ENCODE measurements at regions not wholly inside any gene's neighbourhood (a gene's known extent, or its start where the extent isn't known, plus 50 kb on each side); places are given as distances from the start of the nearest gene placed in this dataset.

DNA sequence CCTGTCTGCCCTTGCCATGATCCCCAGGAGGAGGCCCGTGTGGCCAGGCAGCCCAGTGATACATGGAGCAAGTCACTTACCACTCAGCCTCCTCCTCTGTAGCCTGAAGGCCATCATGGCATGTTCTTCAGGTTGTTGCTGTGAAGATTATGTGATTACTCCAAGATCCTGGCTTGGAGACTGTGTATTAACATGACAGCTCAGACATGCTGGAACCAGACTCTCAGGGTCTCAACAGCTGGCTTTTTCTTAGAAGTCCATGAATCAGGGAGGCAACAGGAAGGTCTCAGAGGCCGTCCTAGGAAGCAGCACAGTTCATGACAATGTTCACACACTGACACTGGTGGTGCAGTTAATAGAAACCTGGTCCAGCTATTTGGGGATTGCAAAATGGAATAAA, 158.6 kb upstream of the TWIST2 start:
- POLR2A ChIA-PET: no interaction called here
- H3K4me1 ChIP-seq (ENCODE audit: control insufficient read depth, insufficient read depth, low read length): peaks cover 5% of the 10 kb centered on the region; the same call in 1 of the 2 replicates
- ATAC-seq: no peak
- no peak overlapping the region for H3K4me3 ChIP-seq (ENCODE audit: low read depth in 2 of 2, low read length in 2 of 2)
- no peaks in the 10 kb centered on the region for H3K27me3 ChIP-seq (ENCODE audit: control insufficient read depth, insufficient read depth, low read length)
- DNase-seq (ENCODE audit: low read depth, low spot score): no peak
- no peak overlapping the region for H3K27ac ChIP-seq (ENCODE audit: low read length)
- CTCF ChIA-PET: no interaction called here
- intact Hi-C loops (cut with micrococcal nuclease; ENCODE audit: unreplicated experiment): no loop called here
- no TSS peak for BruUV-seq (replicated peaks)
- TF ChIP-seq TCF7L2 (IDR thresholded peaks at IDR 0.05; ENCODE audit: low read depth, low read length): no peak
- TF ChIP-seq POLR2AphosphoS5 (IDR thresholded peaks at IDR 0.05; ENCODE audit: low read depth, low read length): no peak
- TF ChIP-seq, protein P1, sequence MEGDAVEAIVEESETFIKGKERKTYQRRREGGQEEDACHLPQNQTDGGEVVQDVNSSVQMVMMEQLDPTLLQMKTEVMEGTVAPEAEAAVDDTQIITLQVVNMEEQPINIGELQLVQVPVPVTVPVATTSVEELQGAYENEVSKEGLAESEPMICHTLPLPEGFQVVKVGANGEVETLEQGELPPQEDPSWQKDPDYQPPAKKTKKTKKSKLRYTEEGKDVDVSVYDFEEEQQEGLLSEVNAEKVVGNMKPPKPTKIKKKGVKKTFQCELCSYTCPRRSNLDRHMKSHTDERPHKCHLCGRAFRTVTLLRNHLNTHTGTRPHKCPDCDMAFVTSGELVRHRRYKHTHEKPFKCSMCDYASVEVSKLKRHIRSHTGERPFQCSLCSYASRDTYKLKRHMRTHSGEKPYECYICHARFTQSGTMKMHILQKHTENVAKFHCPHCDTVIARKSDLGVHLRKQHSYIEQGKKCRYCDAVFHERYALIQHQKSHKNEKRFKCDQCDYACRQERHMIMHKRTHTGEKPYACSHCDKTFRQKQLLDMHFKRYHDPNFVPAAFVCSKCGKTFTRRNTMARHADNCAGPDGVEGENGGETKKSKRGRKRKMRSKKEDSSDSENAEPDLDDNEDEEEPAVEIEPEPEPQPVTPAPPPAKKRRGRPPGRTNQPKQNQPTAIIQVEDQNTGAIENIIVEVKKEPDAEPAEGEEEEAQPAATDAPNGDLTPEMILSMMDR (IDR thresholded peaks at IDR 0.05): no peak
- TF ChIP-seq SIN3A (IDR thresholded peaks at IDR 0.05; ENCODE audit: borderline replicate concordance, insufficient read depth, low read depth, low read length): no peak
- TF ChIP-seq, protein P2, sequence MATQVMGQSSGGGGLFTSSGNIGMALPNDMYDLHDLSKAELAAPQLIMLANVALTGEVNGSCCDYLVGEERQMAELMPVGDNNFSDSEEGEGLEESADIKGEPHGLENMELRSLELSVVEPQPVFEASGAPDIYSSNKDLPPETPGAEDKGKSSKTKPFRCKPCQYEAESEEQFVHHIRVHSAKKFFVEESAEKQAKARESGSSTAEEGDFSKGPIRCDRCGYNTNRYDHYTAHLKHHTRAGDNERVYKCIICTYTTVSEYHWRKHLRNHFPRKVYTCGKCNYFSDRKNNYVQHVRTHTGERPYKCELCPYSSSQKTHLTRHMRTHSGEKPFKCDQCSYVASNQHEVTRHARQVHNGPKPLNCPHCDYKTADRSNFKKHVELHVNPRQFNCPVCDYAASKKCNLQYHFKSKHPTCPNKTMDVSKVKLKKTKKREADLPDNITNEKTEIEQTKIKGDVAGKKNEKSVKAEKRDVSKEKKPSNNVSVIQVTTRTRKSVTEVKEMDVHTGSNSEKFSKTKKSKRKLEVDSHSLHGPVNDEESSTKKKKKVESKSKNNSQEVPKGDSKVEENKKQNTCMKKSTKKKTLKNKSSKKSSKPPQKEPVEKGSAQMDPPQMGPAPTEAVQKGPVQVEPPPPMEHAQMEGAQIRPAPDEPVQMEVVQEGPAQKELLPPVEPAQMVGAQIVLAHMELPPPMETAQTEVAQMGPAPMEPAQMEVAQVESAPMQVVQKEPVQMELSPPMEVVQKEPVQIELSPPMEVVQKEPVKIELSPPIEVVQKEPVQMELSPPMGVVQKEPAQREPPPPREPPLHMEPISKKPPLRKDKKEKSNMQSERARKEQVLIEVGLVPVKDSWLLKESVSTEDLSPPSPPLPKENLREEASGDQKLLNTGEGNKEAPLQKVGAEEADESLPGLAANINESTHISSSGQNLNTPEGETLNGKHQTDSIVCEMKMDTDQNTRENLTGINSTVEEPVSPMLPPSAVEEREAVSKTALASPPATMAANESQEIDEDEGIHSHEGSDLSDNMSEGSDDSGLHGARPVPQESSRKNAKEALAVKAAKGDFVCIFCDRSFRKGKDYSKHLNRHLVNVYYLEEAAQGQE (IDR thresholded peaks at IDR 0.05; ENCODE audit: insufficient read depth in 1 of 2, low read depth in 2 of 2, low read length in 1 of 2): no peak
- in situ Hi-C loops (cut with HindIII; ENCODE audit: low pct_unique_long_range_greater_than_20kb, low sequenced_read_pairs): no loop called here
- no peaks in the 10 kb centered on the region for H3K9me3 ChIP-seq (ENCODE audit: control insufficient read depth, insufficient read depth, low read depth, low read length)
- no peaks in the 10 kb centered on the region for H3K36me3 ChIP-seq (ENCODE audit: control insufficient read depth, insufficient read depth, low read length)

GRCh38 chr2:238689871-238690389, 158.0 kb upstream of the TWIST2 start:
- ChIA-PET POLR2A (no interaction called here), CTCF (no interaction called here)
- BruUV-seq (replicated peaks): no TSS peak
- Histone ChIP-seq H3K27ac (ENCODE audit: low read length) (no peak overlapping the region), H3K4me1 (ENCODE audit: control insufficient read depth, insufficient read depth, low read length) (peaks cover 3% of the 10 kb centered on the region; the same call in 1 of the 2 replicates), H3K36me3 (ENCODE audit: control insufficient read depth, insufficient read depth, low read length) (no peaks in the 10 kb centered on the region), H3K27me3 (ENCODE audit: control insufficient read depth, insufficient read depth, low read length) (no peaks in the 10 kb centered on the region), H3K9me3 (ENCODE audit: control insufficient read depth, insufficient read depth, low read depth, low read length) (no peaks in the 10 kb centered on the region), H3K4me3 (ENCODE audit: low read depth in 2 of 2, low read length in 2 of 2) (no peak overlapping the region)
- in situ Hi-C loops (cut with HindIII; ENCODE audit: low pct_unique_long_range_greater_than_20kb, low sequenced_read_pairs): no loop called here
- DNase-seq (ENCODE audit: low read depth, low spot score): no peak
- intact Hi-C loops (cut with micrococcal nuclease; ENCODE audit: unreplicated experiment): no loop called here
- TF ChIP-seq, protein P2 (IDR thresholded peaks at IDR 0.05; ENCODE audit: insufficient read depth in 1 of 2, low read depth in 2 of 2, low read length in 1 of 2): no peak
- ATAC-seq: no peak
